Stimulated activated naive CD8-positive, alpha-beta T cell treated with anti-CD3 and anti-CD28 coated beads, Interleukin-15, amount 100 ng/mL, for 72 hours (primary cell): ENCODE measurements at regions not wholly inside any gene's neighbourhood (a gene's known extent, or its start where the extent isn't known, plus 50 kb on each side); places are given as distances from the start of the nearest gene placed in this dataset.
"Not testable (repeated sequence)": the region's sequence is repeated elsewhere in the genome, so short reads cannot be mapped to it uniquely, and the experiment has no call there.

Experiments
- ATAC-seq: fragments of 150-1000 bp; cut with Tn5 transposase; 2 replicates; pipeline ENCODE4 v1.10.0; 2021; ENCODE audit warnings: mild to moderate bottlenecking, moderate library complexity
- DNase-seq, 2 donors: peaks; one replicate each; pipeline ENCODE4 v3.0.0; 2021 to 2022
- H3K27ac Mint-ChIP-seq, 2 donors: one replicate each; pipeline ENCODE4 v1.8.0; 2022; ENCODE audit warnings: mild to moderate bottlenecking in 2 of 2, mixed read lengths in 2 of 2, moderate library complexity in 2 of 2
- H3K27me3 Mint-ChIP-seq: one replicate; pipeline ENCODE4 v1.8.0; 2022; ENCODE audit warnings: mixed read lengths
- H3K4me1 Mint-ChIP-seq: one replicate; pipeline ENCODE4 v1.8.0; 2022; ENCODE audit warnings: mild to moderate bottlenecking, mixed read lengths
- H3K4me3 Mint-ChIP-seq, 2 donors: one replicate each; pipeline ENCODE4 v1.8.0; 2022; ENCODE audit warnings: mild to moderate bottlenecking in 2 of 2, mixed read lengths in 2 of 2, moderate library complexity in 1 of 2
- H3K9me3 Mint-ChIP-seq, 2 donors: one replicate each; pipeline ENCODE4 v1.8.0; 2022; ENCODE audit warnings: mixed read lengths in 2 of 2

DNA sequence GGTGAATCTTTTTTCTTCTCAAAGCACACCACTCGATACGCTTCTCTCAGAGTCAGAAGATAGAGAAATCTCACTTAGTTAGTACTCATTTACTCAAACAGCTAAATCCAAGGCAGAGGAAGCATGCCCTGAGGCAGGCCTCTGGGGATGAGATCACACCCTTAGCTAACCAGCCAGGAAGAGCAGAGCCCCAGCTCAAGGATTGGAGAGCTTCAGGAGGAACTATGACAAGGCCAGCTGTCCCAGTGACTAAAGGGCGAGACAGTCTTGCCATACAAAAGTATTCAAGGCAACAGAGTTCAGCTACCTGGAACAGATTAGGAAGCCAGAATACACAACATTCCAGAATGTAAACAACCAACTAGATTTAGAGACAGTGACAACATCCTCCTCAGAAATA lies 197.7 kb upstream of the CCDC196 start:
- Mint-ChIP-seq H3K9me3 (no peaks in the 10 kb centered on the region), H3K27me3 (no peaks in the 10 kb centered on the region), H3K27ac (no peak overlapping the region), H3K4me3 (no peak overlapping the region), H3K4me1 (peaks cover under 1% of the 10 kb centered on the region)
- no peak for DNase-seq
- ATAC-seq, result no peak

DNA sequence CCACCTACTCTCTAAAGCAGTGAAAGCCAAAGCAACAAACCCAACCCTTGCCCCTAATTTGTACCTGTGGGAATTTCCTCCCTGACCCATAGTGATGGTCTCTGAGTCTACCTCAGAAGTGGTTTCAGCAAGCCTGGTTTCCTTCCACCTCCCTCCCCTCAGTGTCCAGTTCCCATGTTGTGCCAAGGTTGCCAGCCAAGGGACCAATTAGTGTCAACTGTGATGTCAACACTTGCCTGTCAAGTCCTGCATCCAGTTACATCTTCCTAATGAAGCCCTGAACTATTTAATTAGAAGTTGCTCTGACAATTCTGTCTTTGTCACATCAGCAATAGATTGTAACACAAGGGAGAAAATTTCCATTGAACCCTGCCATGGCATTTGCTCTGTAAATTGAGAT lies 194.4 kb upstream of the CCDC196 start:
- ATAC-seq (no peak), DNase-seq (no peak)
- no peaks in the 10 kb centered on the region for H3K27me3 Mint-ChIP-seq
- H3K27ac Mint-ChIP-seq, result no peak overlapping the region
- H3K4me3 Mint-ChIP-seq, result no peak overlapping the region
- no peaks in the 10 kb centered on the region for H3K9me3 Mint-ChIP-seq
- peaks cover 7% of the 10 kb centered on the region for H3K4me1 Mint-ChIP-seq

GRCh38 chr14:66293533-66294105 lies 192.6 kb upstream of the CCDC196 start:
- Mint-ChIP-seq H3K9me3 (peaks cover 5 to 7% of the 10 kb centered on the region in 2 donors), H3K4me3 (peak overlapping the region; percentile 1 to 30), H3K4me1 (peaks cover 7% of the 10 kb centered on the region), H3K27me3 (peaks cover 8% of the 10 kb centered on the region), H3K27ac (peak overlapping the region in 1 of 2 donors; percentile 0)
- ATAC-seq (no peak), DNase-seq (no peak)

DNA sequence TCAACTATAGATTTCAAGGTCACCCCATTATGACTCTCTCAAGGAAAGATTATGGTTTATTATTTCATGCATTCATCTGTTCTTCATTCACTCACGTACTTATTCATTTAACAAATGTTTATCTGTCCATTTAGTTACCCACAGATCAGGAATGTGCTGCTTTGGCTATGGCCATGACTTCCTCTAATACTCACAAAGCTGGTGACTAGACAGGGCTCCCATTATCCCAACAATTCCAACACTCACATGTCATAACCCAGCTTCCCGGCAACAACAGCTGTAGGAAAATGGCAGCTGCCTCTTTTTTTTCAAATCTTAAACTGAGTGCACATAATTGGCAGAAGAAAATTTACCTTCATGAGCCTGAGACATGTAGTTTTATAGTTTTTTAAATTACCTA lies 190.8 kb upstream of the CCDC196 start:
- peaks cover 5 to 7% of the 10 kb centered on the region in 2 donors for H3K9me3 Mint-ChIP-seq
- ATAC-seq (no peak), DNase-seq (no peak)
- no peak overlapping the region for H3K27ac Mint-ChIP-seq
- no peak overlapping the region for H3K4me3 Mint-ChIP-seq
- H3K27me3 Mint-ChIP-seq, result peaks cover 8% of the 10 kb centered on the region
- peaks cover 7% of the 10 kb centered on the region for H3K4me1 Mint-ChIP-seq

DNA sequence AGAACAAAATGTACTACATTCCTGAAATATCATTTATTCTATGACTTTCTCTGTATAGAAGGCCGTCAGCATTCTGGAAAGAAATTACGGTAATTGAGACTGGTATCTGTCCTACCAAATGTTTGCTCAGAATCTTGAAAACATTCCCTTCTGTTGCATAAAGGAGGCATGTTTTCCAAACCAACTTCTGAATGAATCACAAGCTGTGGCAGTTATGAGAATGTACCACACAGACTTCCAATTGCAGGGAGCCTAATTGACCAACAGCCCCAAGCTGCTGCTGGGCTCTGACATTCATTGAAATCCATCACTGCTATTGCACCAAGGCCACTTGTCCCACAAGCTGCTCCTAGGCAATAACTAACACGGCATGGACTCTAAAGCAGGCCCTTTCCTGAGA lies 185.3 kb upstream of the CCDC196 start:
- Mint-ChIP-seq H3K4me1 (no peaks in the 10 kb centered on the region), H3K27me3 (peaks cover 8% of the 10 kb centered on the region)

GRCh38 chr14:66306101-66306500 lies 180.1 kb upstream of the CCDC196 start:
- Mint-ChIP-seq H3K27me3 (no peaks in the 10 kb centered on the region), H3K4me1 (no peaks in the 10 kb centered on the region), H3K27ac (no peak overlapping the region), H3K4me3 (no peak overlapping the region), H3K9me3 (peaks cover 27 to 29% of the 10 kb centered on the region in 2 donors)
- DNase-seq, result no peak
- ATAC-seq, result no peak

More for the DNA sequence above, 185.3 kb upstream of the CCDC196 start:
- no peak overlapping the region for H3K27ac Mint-ChIP-seq
- no peak overlapping the region for H3K4me3 Mint-ChIP-seq
- no peak for DNase-seq
- H3K9me3 Mint-ChIP-seq, result peaks cover 22 to 31% of the 10 kb centered on the region in 2 donors
- no peak for ATAC-seq

- Mint-ChIP-seq H3K4me3 (no peak overlapping the region), H3K27me3 (no peaks in the 10 kb centered on the region), H3K27ac (no peak overlapping the region), H3K9me3 (peaks cover 10% of the 10 kb centered on the region in 2 donors), H3K4me1 (no peaks in the 10 kb centered on the region)
- no peak for DNase-seq
- no peak for ATAC-seq
Measured at GRCh38 chr14:66311058-66311457, 175.1 kb upstream of the CCDC196 start.

- H3K4me3 Mint-ChIP-seq, result no peak overlapping the region
- H3K27ac Mint-ChIP-seq, result no peak overlapping the region
- no peaks in the 10 kb centered on the region for H3K27me3 Mint-ChIP-seq
- ATAC-seq, result no peak
- H3K4me1 Mint-ChIP-seq, result no peaks in the 10 kb centered on the region
- peaks cover 7 to 13% of the 10 kb centered on the region in 2 donors for H3K9me3 Mint-ChIP-seq
- no peak for DNase-seq
Measured at GRCh38 chr14:66311990-66312389, 174.2 kb upstream of the CCDC196 start.

- Mint-ChIP-seq H3K4me1 (no peaks in the 10 kb centered on the region), H3K4me3 (no peak overlapping the region), H3K27me3 (no peaks in the 10 kb centered on the region), H3K27ac (no peak overlapping the region), H3K9me3 (peaks cover 9 to 17% of the 10 kb centered on the region in 2 donors)
- DNase-seq, result no peak
- no peak for ATAC-seq
Measured at GRCh38 chr14:66312451-66312850, 173.7 kb upstream of the CCDC196 start.

DNA sequence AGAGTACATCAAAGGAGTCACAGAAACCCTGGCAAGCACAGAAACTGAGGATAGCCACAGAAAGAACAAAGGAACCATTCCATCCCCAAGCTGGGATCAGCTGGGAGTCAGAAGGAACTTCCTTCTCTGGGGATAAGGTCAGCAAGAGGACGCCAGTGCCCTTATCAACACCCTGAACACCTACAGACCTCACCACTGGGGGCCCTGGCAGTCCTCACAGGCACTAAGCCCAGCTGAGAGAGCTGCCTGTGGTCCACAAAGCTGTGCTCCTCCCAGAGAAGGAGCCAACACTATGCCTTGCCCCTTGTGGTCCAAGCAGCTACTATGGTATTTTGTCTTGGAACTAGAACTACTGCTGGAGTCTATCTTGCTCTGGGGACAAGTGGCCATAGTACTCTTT lies 171.1 kb upstream of the CCDC196 start:
- no peak for ATAC-seq
- no peak overlapping the region for H3K4me3 Mint-ChIP-seq

GRCh38 chr14:66315548-66315947 lies 170.6 kb upstream of the CCDC196 start:
- ATAC-seq (no peak), DNase-seq (no peak)
- no peaks in the 10 kb centered on the region for H3K27me3 Mint-ChIP-seq
- H3K27ac Mint-ChIP-seq, result no peak overlapping the region
- H3K4me3 Mint-ChIP-seq, result no peak overlapping the region
- H3K9me3 Mint-ChIP-seq, result peaks cover 24 to 31% of the 10 kb centered on the region in 2 donors
- no peaks in the 10 kb centered on the region for H3K4me1 Mint-ChIP-seq

More for the DNA sequence above, 171.1 kb upstream of the CCDC196 start:
- no peaks in the 10 kb centered on the region for H3K27me3 Mint-ChIP-seq
- DNase-seq, result no peak
- no peak overlapping the region for H3K27ac Mint-ChIP-seq
- no peaks in the 10 kb centered on the region for H3K4me1 Mint-ChIP-seq
- H3K9me3 Mint-ChIP-seq, result peaks cover 24 to 26% of the 10 kb centered on the region in 2 donors

GRCh38 chr14:66322564-66322963 lies 163.6 kb upstream of the CCDC196 start:
- Mint-ChIP-seq H3K4me3 (no peak overlapping the region), H3K27ac (no peak overlapping the region), H3K27me3 (no peaks in the 10 kb centered on the region), H3K4me1 (no peaks in the 10 kb centered on the region), H3K9me3 (peaks cover 21 to 22% of the 10 kb centered on the region in 2 donors)
- DNase-seq (no peak), ATAC-seq (no peak)

DNA sequence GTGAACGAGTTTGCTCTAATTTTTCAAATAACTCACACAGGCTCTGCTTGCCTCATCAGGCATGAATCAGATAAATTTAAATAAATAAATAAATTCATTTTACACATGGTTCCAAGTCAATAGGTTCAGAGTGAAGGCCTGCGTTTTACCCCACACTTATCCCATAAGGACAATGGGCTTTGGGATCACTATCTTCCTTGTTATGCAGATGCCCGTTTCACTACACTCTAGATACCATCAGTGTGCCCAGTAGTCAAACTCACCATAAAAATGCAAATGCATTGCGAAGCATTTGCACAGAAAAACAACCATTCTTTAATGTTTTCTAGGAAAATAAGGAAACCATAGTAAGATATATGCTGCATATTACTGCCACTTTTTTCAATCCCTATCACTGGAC lies 155.9 kb upstream of the CCDC196 start:
- DNase-seq, result no peak
- no peak for ATAC-seq
- no peaks in the 10 kb centered on the region for H3K4me1 Mint-ChIP-seq
- H3K27me3 Mint-ChIP-seq, result no peaks in the 10 kb centered on the region
- no peak overlapping the region for H3K27ac Mint-ChIP-seq
- H3K9me3 Mint-ChIP-seq, result peaks cover 0 to 5% of the 10 kb centered on the region in 2 donors
- H3K4me3 Mint-ChIP-seq, result no peak overlapping the region

DNA sequence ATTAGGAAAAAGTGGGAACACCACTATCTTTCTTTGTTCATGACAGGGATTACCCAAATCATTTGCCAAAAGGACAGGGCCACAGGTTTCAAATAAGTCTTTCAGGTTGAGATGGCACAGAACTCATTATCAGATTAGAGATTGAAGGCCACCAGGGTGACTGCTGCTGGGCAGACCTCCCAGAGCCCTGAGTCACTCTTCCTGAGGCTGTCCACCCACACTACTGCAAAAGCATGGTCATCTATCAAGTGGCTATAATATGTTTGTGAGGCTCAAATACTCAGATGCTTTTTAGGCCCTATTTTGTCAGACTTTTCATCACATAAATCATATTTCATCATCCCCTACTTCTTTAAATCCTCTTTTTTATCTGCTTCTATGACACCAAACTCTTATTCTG lies 155.3 kb upstream of the CCDC196 start:
- Mint-ChIP-seq H3K4me3 (no peak overlapping the region), H3K9me3 (peaks cover 0 to 11% of the 10 kb centered on the region in 2 donors), H3K4me1 (no peaks in the 10 kb centered on the region), H3K27ac (peak overlapping the region in 1 of 2 donors; percentile 30), H3K27me3 (no peaks in the 10 kb centered on the region)
- no peak for DNase-seq
- no peak for ATAC-seq

- ATAC-seq, H3K4me1 Mint-ChIP-seq, H3K27me3 Mint-ChIP-seq, H3K27ac Mint-ChIP-seq, H3K4me3 Mint-ChIP-seq, DNase-seq: not testable (repeated sequence)
- H3K9me3 Mint-ChIP-seq, result peaks cover 0 to 11% of the 10 kb centered on the region in 2 donors
Measured at GRCh38 chr14:66333293-66333692, 152.9 kb upstream of the CCDC196 start.

DNA sequence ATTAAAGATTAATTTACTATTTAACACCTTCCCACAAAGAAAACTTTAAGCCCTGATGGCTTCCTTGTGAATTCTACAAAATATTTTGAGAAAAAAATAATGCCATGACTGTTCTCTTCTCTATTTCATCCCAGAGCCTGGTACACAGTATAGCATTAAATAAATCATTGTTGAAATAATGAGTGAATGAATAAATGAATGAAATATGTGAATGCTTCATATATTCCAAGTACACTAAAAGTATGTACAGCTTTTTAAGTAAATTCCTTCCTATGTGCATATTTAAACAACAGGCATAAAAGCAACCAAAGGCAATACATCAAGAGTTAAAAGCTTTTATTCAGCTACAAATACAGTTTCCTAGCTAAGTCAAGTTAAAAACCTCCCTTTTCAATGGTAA lies 144.9 kb upstream of the CCDC196 start:
- Mint-ChIP-seq H3K4me1 (no peaks in the 10 kb centered on the region), H3K27me3 (no peaks in the 10 kb centered on the region), H3K4me3 (no peak overlapping the region), H3K9me3 (no peaks in the 10 kb centered on the region), H3K27ac (no peak overlapping the region)
- DNase-seq, result no peak
- no peak for ATAC-seq

- ATAC-seq (no peak), DNase-seq (no peak)
- no peaks in the 10 kb centered on the region for H3K4me1 Mint-ChIP-seq
- no peak overlapping the region for H3K4me3 Mint-ChIP-seq
- H3K27me3 Mint-ChIP-seq, result no peaks in the 10 kb centered on the region
- peaks cover 22 to 24% of the 10 kb centered on the region in 2 donors for H3K9me3 Mint-ChIP-seq
- H3K27ac Mint-ChIP-seq, result no peak overlapping the region
Measured at GRCh38 chr14:66345986-66346385, 140.2 kb upstream of the CCDC196 start.
